GM12865 (cell line): ENCODE measurements at regions not wholly inside any gene's neighbourhood (a gene's known extent, or its start where the extent isn't known, plus 50 kb on each side); places are given as distances from the start of the nearest gene placed in this dataset.

Experiments used
- DNase-seq: peaks from one replicate; pipeline ENCODE4 v3.0.0; 2010; ENCODE audit warnings: low read depth
- H3K4me3 ChIP-seq: 2 replicates; pipeline ENCODE4 v1.5.1; 2011; ENCODE audit warnings: mild to moderate bottlenecking, low read depth, low read length, control low read depth
- CTCF ChIP-seq: IDR thresholded peaks from 2 replicates; pipeline ENCODE4 v1.5.1; 2011; ENCODE audit warnings: low read length, control low read depth, low read depth, inconsistent platforms; ENCODE audit not compliant: insufficient read depth; ENCODE audit errors: missing control alignments

DNA sequence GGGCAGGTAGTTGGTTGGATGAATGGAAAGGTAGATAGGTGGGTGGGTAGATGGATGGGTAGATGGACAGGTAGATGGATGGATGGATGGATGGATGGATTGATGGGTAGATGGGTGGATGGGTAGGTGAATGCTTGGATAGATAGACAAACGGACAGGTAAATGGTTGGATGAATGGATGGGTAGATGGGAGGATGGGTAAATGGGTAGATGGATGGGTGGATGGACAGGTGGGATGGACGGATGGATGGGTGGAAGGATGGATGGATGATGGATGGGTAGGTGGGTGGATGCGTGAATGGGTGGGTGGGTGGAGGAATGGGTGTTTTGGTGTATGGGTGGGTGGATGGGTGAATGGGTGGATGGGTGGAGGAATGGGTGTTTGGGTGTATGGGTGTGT is 50.1 kb upstream of the ASAP2 start:
- H3K4me3 ChIP-seq, result no peak overlapping the region
- no peak for DNase-seq
- no peak for TF ChIP-seq CTCF

DNA sequence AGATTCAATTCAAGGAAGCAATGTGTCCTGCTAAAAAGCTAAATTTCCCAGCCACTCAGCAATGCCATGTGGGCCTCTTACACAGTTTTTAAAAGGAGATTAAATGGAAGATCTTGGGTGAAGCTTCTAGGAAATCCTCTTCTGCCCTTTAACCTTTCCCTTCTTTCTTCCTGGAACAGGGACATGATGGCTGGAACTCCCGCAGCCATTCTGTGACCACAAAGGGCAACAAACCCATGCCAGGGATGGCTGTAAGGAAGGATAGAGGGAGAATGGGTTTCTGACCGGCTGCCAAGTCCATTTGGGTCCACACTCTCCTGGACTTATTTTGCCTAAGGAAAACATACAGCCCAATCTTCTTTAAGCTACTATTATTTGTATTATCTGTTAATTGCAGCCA is 52.6 kb upstream of the ASAP2 start:
- no peak for DNase-seq
- H3K4me3 ChIP-seq, result no peak overlapping the region
- no peak for TF ChIP-seq CTCF

DNA sequence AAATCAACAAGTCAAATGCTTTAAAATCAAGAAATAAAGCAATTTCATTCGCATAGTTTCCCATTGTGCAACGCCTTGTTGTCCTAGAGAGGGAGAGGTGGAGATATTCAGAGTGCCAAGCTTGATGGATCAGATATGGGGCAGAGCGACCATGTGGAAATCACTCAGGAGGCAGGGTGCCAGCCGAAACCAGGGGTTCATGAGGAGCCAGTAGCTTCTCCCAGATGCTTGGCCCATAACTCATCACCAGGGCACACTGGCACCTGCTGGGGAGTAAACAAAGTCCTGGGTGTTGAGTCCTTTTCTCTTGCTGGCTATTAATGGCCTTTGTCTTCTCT is 53.0 kb upstream of the ASAP2 start:
- no peak overlapping the region for H3K4me3 ChIP-seq
- no peak for TF ChIP-seq CTCF
- no peak for DNase-seq

DNA sequence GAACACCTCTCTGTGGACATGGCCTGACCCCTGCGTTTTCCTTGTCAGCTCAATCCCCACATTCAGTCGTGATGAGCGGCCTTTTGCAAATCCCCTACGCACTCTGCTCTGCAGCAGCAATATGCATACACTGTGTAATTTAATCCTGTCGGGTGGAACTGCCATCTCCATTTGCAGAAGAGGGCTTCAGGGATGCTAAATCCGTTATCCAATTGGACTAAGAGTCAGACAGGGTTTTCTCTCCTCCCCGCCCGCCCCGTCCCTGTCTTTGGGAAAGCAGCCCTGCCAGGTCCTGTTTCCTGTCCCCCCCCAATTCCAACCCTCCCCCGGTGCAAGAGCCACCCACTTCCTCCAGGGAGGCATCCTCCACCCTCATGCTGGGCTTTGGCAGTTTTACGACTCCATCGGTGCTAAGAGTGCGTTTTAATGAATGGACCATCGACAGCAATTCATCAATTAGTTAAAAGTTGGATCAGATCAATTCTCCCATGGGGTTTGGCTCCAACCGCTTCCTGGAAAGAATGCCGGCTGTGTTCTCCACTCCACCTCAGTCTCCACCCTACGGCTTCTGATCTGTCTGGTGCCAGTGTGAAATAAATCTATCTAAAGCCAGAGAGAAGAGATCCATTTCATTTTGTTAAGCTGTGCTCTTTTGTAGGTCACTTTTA is 53.5 kb upstream of the ASAP2 start:
- no peak for TF ChIP-seq CTCF
- no peak overlapping the region for H3K4me3 ChIP-seq
- no peak for DNase-seq

GRCh38 chr2:9150906-9151305 is 55.7 kb upstream of the ASAP2 start:
- no peak for TF ChIP-seq CTCF
- no peak overlapping the region for H3K4me3 ChIP-seq
- no peak for DNase-seq

DNA sequence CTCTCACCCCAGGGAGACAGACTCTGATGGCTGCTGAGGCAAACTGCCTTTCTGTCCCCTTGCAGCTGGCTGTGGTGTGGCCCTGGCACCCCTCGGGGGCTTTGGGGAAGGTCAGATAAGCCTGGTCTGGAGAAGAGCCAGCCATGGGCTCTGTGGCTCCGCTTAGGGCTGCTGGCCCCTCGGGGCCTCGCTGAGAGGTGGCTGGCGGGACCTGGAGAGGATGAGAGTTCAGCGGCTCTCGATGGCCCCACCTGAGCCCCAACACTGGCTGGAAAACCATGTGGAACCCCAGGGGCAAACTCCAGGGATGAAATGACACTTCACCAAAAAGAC is 56.1 kb upstream of the ASAP2 start:
- no peak overlapping the region for H3K4me3 ChIP-seq
- no peak for DNase-seq
- TF ChIP-seq CTCF, result no peak
